ENCODE measurements at regions not wholly inside any gene's neighbourhood (a gene's known extent, or its start where the extent isn't known, plus 50 kb on each side); places are given as distances from the start of the nearest gene placed in this dataset.

- DNase-seq (ENCODE audit: low read depth) = no peak
- H3K4me3 ChIP-seq (ENCODE audit: low read depth, low read length) = no peak overlapping the region
- no peak for TF ChIP-seq CTCF (conservative IDR thresholded peaks at IDR 0.05; ENCODE audit: low read depth, low read length)
Measured at GRCh38 chr1:221832617-221833016, 90.7 kb upstream of the DUSP10 start.

GRCh38 chr1:221832151-221832550 is 90.3 kb upstream of the DUSP10 start:
- H3K4me3 ChIP-seq (ENCODE audit: low read depth, low read length) = no peak overlapping the region
- no peak for TF ChIP-seq CTCF (conservative IDR thresholded peaks at IDR 0.05; ENCODE audit: low read depth, low read length)
- DNase-seq (ENCODE audit: low read depth) = no peak

GRCh38 chr1:221829327-221830015 is 87.6 kb upstream of the DUSP10 start:
- DNase-seq (ENCODE audit: low read depth) = peak; percentile 94
- peak overlapping the region; percentile 2 for H3K4me3 ChIP-seq (ENCODE audit: low read depth, low read length)
- no peak for TF ChIP-seq CTCF (conservative IDR thresholded peaks at IDR 0.05; ENCODE audit: low read depth, low read length)

GRCh38 chr1:221827307-221827642 is 85.4 kb upstream of the DUSP10 start:
- TF ChIP-seq CTCF (conservative IDR thresholded peaks at IDR 0.05; ENCODE audit: low read depth, low read length) = no peak
- no peak for DNase-seq (ENCODE audit: low read depth)
- H3K4me3 ChIP-seq (ENCODE audit: low read depth, low read length) = no peak overlapping the region

GRCh38 chr1:221824909-221825308 is 83.0 kb upstream of the DUSP10 start:
- no peak for DNase-seq (ENCODE audit: low read depth)
- TF ChIP-seq CTCF (conservative IDR thresholded peaks at IDR 0.05; ENCODE audit: low read depth, low read length) = no peak
- H3K4me3 ChIP-seq (ENCODE audit: low read depth, low read length) = no peak overlapping the region

GRCh38 chr1:221824025-221824424 is 82.1 kb upstream of the DUSP10 start:
- TF ChIP-seq CTCF (conservative IDR thresholded peaks at IDR 0.05; ENCODE audit: low read depth, low read length) = no peak
- H3K4me3 ChIP-seq (ENCODE audit: low read depth, low read length) = no peak overlapping the region
- DNase-seq (ENCODE audit: low read depth) = peak; percentile 55

GRCh38 chr1:221823561-221823960 is 81.7 kb upstream of the DUSP10 start:
- no peak overlapping the region for H3K4me3 ChIP-seq (ENCODE audit: low read depth, low read length)
- no peak for DNase-seq (ENCODE audit: low read depth)
- TF ChIP-seq CTCF (conservative IDR thresholded peaks at IDR 0.05; ENCODE audit: low read depth, low read length) = no peak
